ENCODE measurements at regions not wholly inside any gene's neighbourhood (a gene's known extent, or its start where the extent isn't known, plus 50 kb on each side); places are given as distances from the start of the nearest gene placed in this dataset.

DNA sequence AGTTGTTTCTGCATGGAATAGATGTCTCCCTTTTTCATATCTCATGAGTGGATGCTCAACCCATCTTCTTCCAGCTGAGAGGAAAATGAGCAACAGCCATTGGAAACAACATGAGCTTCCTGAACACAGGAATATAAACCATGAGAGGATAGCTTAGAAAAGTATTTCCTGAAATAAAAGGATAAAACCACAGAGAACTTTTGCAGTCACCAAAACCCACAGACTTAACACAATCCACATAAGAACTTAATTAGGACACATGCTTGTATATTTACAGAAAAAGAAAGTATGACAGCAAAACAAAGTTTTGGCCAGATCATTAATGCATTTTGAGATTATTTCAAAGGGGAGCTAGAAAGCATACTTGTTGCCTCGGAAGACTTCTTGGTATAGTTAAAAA, 180.5 kb upstream of the RASGRP1 start:
- TF ChIP-seq, protein P1, sequence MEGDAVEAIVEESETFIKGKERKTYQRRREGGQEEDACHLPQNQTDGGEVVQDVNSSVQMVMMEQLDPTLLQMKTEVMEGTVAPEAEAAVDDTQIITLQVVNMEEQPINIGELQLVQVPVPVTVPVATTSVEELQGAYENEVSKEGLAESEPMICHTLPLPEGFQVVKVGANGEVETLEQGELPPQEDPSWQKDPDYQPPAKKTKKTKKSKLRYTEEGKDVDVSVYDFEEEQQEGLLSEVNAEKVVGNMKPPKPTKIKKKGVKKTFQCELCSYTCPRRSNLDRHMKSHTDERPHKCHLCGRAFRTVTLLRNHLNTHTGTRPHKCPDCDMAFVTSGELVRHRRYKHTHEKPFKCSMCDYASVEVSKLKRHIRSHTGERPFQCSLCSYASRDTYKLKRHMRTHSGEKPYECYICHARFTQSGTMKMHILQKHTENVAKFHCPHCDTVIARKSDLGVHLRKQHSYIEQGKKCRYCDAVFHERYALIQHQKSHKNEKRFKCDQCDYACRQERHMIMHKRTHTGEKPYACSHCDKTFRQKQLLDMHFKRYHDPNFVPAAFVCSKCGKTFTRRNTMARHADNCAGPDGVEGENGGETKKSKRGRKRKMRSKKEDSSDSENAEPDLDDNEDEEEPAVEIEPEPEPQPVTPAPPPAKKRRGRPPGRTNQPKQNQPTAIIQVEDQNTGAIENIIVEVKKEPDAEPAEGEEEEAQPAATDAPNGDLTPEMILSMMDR (IDR thresholded peaks at IDR 0.05): no peak
- TF ChIP-seq POLR2A (IDR thresholded peaks at IDR 0.05) (no peak), POLR2AphosphoS5 (IDR thresholded peaks at IDR 0.05; ENCODE audit: insufficient read depth in 1 of 2, low read depth in 1 of 2) (no peak)

Measured in vagina (tissue), 2 donors.